IMR-90 (cell line): ENCODE measurements at regions not wholly inside any gene's neighbourhood (a gene's known extent, or its start where the extent isn't known, plus 50 kb on each side); places are given as distances from the start of the nearest gene placed in this dataset.

Source experiments
- ATAC-seq: fragments of 200-7000 bp; cut with Tn5 transposase; 2 replicates; pipeline ENCODE4 v1.9.1; 2020; ENCODE audit warnings: low read depth, mild to moderate bottlenecking, moderate library complexity
- BruUV-seq: library from RNA; stranded (reverse); fragments of 400-500 nt; replicated peaks from 2 replicates; lab custom pipeline; 2021; lab: Mats Ljungman, UMichigan
- CTCF ChIA-PET: fragments of 300-600 bp; formaldehyde crosslinking; extraction: SDS; loops from one replicate; lab custom pipeline; 2021; ENCODE audit warnings: antibody characterized with exemption; lab: Yijun Ruan, JAX
- POLR2A ChIA-PET: fragments of 300-600 bp; sonication (Branson Sonifier 250); formaldehyde crosslinking; loops from one replicate; lab custom pipeline; 2022; ENCODE audit warnings: antibody characterized with exemption; ENCODE audit not compliant: unreplicated experiment; lab: Charles Lee
- DNase-seq: peaks from one replicate; pipeline ENCODE4 v3.0.0; 2013
- H2AFZ ChIP-seq: replicated peaks from 2 replicates; pipeline ENCODE3; 2013; ENCODE audit warnings: low read length, mild to moderate bottlenecking; ENCODE audit not compliant: poor library complexity
- H2AK5ac ChIP-seq: 2 replicates; pipeline ENCODE4 v1.6.1; 2013; ENCODE audit warnings: low read depth, low read length, inconsistent platforms
- H2AK9ac ChIP-seq: replicated peaks from 2 replicates; pipeline ENCODE3; 2013; ENCODE audit warnings: mild to moderate bottlenecking, low read depth, low read length, moderate library complexity; ENCODE audit not compliant: poor library complexity
- H2BK120ac ChIP-seq: 2 replicates; pipeline ENCODE4 v1.6.1; 2013; ENCODE audit warnings: low read depth, low read length, inconsistent platforms
- H2BK15ac ChIP-seq: 3 replicates; pipeline ENCODE4 v1.6.1; 2013; ENCODE audit warnings: low read depth, low read length, inconsistent platforms
- H2BK20ac ChIP-seq: 2 replicates; pipeline ENCODE4 v1.6.1; 2013; ENCODE audit warnings: low read depth, mild to moderate bottlenecking, inconsistent platforms, low read length, moderate library complexity
- H2BK5ac ChIP-seq: 2 replicates; pipeline ENCODE4 v1.6.1; 2013; ENCODE audit warnings: mild to moderate bottlenecking, low read depth, low read length, inconsistent platforms; ENCODE audit not compliant: poor library complexity, severe bottlenecking
- H3K14ac ChIP-seq: replicated peaks from 2 replicates; pipeline ENCODE4 v1.6.1; 2013; ENCODE audit warnings: low read depth, low read length, inconsistent platforms
- H3K18ac ChIP-seq: 2 replicates; pipeline ENCODE4 v1.6.1; 2013; ENCODE audit warnings: low read depth, low read length, control low read depth
- H3K23ac ChIP-seq: 2 replicates; pipeline ENCODE4 v1.6.1; 2013; ENCODE audit warnings: low read depth, low read length, inconsistent platforms
- H3K27ac ChIP-seq: 2 replicates; pipeline ENCODE4 v1.5.1; 2013; ENCODE audit warnings: mild to moderate bottlenecking, control low read depth, low read length; ENCODE audit not compliant: insufficient read depth
- H3K27me3 ChIP-seq: 2 replicates; pipeline ENCODE4 v1.6.1; 2013; ENCODE audit warnings: low read length; ENCODE audit not compliant: control insufficient read depth, insufficient read depth
- H3K36me3 ChIP-seq: 2 replicates; pipeline ENCODE4 v1.6.1; 2013; ENCODE audit warnings: low read length, mixed read lengths; ENCODE audit not compliant: control insufficient read depth, insufficient read depth
- H3K4ac ChIP-seq: 2 replicates; pipeline ENCODE4 v1.6.1; 2013; ENCODE audit warnings: low read depth, low read length, inconsistent platforms
- H3K4me1 ChIP-seq: 2 replicates; pipeline ENCODE4 v1.6.1; 2013; ENCODE audit warnings: low read length, mixed read lengths; ENCODE audit not compliant: control insufficient read depth, insufficient read depth
- H3K4me2 ChIP-seq: 2 replicates; pipeline ENCODE4 v1.6.1; 2013; ENCODE audit warnings: low read depth, mild to moderate bottlenecking, control low read depth, low read length, moderate library complexity
- H3K4me3 ChIP-seq: 2 replicates; pipeline ENCODE4 v1.5.1; 2013; ENCODE audit warnings: low read depth, mild to moderate bottlenecking, control low read depth, low read length, moderate library complexity; ENCODE audit not compliant: insufficient read depth
- H3K56ac ChIP-seq: 2 replicates; pipeline ENCODE4 v1.6.1; 2013; ENCODE audit warnings: low read length, inconsistent platforms; ENCODE audit not compliant: insufficient read depth; ENCODE audit errors: extremely low read depth
- H3K79me1 ChIP-seq, 2 experiments: 2 replicates each; pipeline ENCODE4 v1.6.1; 2013; ENCODE audit warnings: low read length in 2 of 2, inconsistent platforms in 1 of 2, low read depth in 1 of 2
- H3K9ac ChIP-seq: 2 replicates; pipeline ENCODE4 v1.6.1; 2013; ENCODE audit warnings: low read depth, low read length, control low read depth
- H3K9me1 ChIP-seq: 2 replicates; pipeline ENCODE4 v1.6.1; 2013; ENCODE audit warnings: low read length, inconsistent platforms; ENCODE audit not compliant: insufficient read depth
- H3K9me3 ChIP-seq: 2 replicates; pipeline ENCODE4 v1.6.1; 2013; ENCODE audit warnings: low read length; ENCODE audit not compliant: control insufficient read depth, insufficient read depth
- H4K20me1 ChIP-seq: 2 replicates; pipeline ENCODE4 v1.6.1; 2013; ENCODE audit warnings: low read length, inconsistent platforms; ENCODE audit not compliant: insufficient read depth
- H4K5ac ChIP-seq: 2 replicates; pipeline ENCODE4 v1.6.1; 2013; ENCODE audit warnings: mild to moderate bottlenecking, low read depth, low read length, control low read depth
- H4K8ac ChIP-seq, 2 experiments: 2 replicates each; pipeline ENCODE4 v1.6.1; 2013; ENCODE audit warnings: low read depth in 2 of 2, low read length in 2 of 2, control low read depth in 1 of 2, inconsistent platforms in 1 of 2
- H4K91ac ChIP-seq: 2 replicates; pipeline ENCODE4 v1.6.1; 2013; ENCODE audit warnings: low read depth, low read length, inconsistent platforms; ENCODE audit not compliant: insufficient read depth
- CEBPB ChIP-seq: IDR thresholded peaks from 2 replicates; pipeline ENCODE4 v1.6.1; 2012; ENCODE audit warnings: low read depth, low read length, improper control_type of control experiment
- CHD1 ChIP-seq: IDR thresholded peaks from 2 replicates; pipeline ENCODE4 v1.6.1; 2012; ENCODE audit warnings: low read depth, low read length, improper control_type of control experiment
- ELK1 ChIP-seq: fragments of 150-350 bp; IDR thresholded peaks from 2 replicates; pipeline ENCODE4 v1.6.1; 2016; ENCODE audit warnings: low read depth, mild to moderate bottlenecking, low read length, moderate library complexity, borderline replicate concordance
- FOS ChIP-seq: fragments of 150-350 bp; IDR thresholded peaks from 2 replicates; pipeline ENCODE4 v1.6.1; 2016; ENCODE audit warnings: low read depth, low read length
- MAZ ChIP-seq: IDR thresholded peaks from 2 replicates; pipeline ENCODE4 v1.6.1; 2012; ENCODE audit warnings: low read depth, mild to moderate bottlenecking, low read length, improper control_type of control experiment, moderate library complexity, borderline replicate concordance
- MXI1 ChIP-seq: IDR thresholded peaks from 2 replicates; pipeline ENCODE4 v1.6.1; 2012; ENCODE audit warnings: low read depth, mild to moderate bottlenecking, low read length, moderate library complexity, borderline replicate concordance
- POLR2A ChIP-seq: IDR thresholded peaks from 2 replicates; pipeline ENCODE4 v1.6.1; 2012; ENCODE audit warnings: mild to moderate bottlenecking, low read depth, low read length
- RCOR1 ChIP-seq: IDR thresholded peaks from 2 replicates; pipeline ENCODE4 v1.6.1; 2012; ENCODE audit warnings: mild to moderate bottlenecking, low read length, improper control_type of control experiment; ENCODE audit not compliant: insufficient replicate concordance
- WGBS, 2 experiments: methylation state at CpG; one replicate each; pipeline versions ENCODE4 v1.1.5 to v1.1.7; 2013; ENCODE audit warnings: missing lambda C conversion rate in 2 of 2; ENCODE audit not compliant: insufficient read length in 1 of 2; ENCODE audit errors: extremely low coverage in 2 of 2; 5-methylcytosine and 5-hydroxymethylcytosine counted together
- dilution Hi-C: fragments of 300-500 bp; cut with HindIII; formaldehyde crosslinking; loops from one replicate; pipeline ENCODE4 v1.14.3; 2018; ENCODE audit warnings: low sequenced_read_pairs; ENCODE audit not compliant: unreplicated experiment
- in situ Hi-C: fragments of 300-500 bp; cut with MboI; formaldehyde crosslinking; loops from 3 replicates; pipeline ENCODE4 v1.14.3; 2019; ENCODE audit warnings: low sequenced_read_pairs, inconsistent platforms, mixed read lengths
- intact Hi-C: fragments of 100-400 bp; cut with micrococcal nuclease; formaldehyde crosslinking; loops from 2 replicates; pipeline ENCODE4 v1.10.0; 2022
- TF ChIP-seq, protein P1 (sequence below): conservative IDR thresholded peaks from 2 replicates; pipeline ENCODE4 v1.5.1; 2012; ENCODE audit warnings: mild to moderate bottlenecking, low read depth, low read length, improper control_type of control experiment

GRCh38 chr11:26846227-26846626 is 124.4 kb upstream of the SLC5A12 start:
- intact Hi-C loops: no loop called here
- no TSS peak for BruUV-seq

More at GRCh38 chr11:26846227-26846626, 124.4 kb upstream of the SLC5A12 start:
- H3K27ac ChIP-seq: no peak overlapping the region
- no peak overlapping the region for H4K8ac ChIP-seq
- in situ Hi-C loops (no loop called here), dilution Hi-C loops (no loop called here)
- H4K91ac ChIP-seq: no peak overlapping the region
- ChIA-PET POLR2A (no interaction called here), CTCF (no interaction called here)
- no peak overlapping the region for H2BK5ac ChIP-seq
- H2AFZ ChIP-seq: no peak overlapping the region
- no peaks in the 10 kb centered on the region for H3K9me1 ChIP-seq
- WGBS, 2 experiments: no CpG with 5 or more reads among the region's 2 CpGs
- no peaks in the 10 kb centered on the region for H3K36me3 ChIP-seq
- H3K23ac ChIP-seq: no peak overlapping the region
- DNase-seq (no peak), ATAC-seq (no peak)
- H2BK20ac ChIP-seq: no peak overlapping the region
- no peak overlapping the region for H3K14ac ChIP-seq
- no peak overlapping the region for H3K9ac ChIP-seq
- H3K4me3 ChIP-seq: no peak overlapping the region
- TF ChIP-seq CHD1 (no peak), MXI1 (no peak), MAZ (no peak), CEBPB (no peak), RCOR1 (no peak), POLR2A (no peak), ELK1 (no peak), FOS (no peak)
- TF ChIP-seq, protein P1, sequence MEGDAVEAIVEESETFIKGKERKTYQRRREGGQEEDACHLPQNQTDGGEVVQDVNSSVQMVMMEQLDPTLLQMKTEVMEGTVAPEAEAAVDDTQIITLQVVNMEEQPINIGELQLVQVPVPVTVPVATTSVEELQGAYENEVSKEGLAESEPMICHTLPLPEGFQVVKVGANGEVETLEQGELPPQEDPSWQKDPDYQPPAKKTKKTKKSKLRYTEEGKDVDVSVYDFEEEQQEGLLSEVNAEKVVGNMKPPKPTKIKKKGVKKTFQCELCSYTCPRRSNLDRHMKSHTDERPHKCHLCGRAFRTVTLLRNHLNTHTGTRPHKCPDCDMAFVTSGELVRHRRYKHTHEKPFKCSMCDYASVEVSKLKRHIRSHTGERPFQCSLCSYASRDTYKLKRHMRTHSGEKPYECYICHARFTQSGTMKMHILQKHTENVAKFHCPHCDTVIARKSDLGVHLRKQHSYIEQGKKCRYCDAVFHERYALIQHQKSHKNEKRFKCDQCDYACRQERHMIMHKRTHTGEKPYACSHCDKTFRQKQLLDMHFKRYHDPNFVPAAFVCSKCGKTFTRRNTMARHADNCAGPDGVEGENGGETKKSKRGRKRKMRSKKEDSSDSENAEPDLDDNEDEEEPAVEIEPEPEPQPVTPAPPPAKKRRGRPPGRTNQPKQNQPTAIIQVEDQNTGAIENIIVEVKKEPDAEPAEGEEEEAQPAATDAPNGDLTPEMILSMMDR: no peak
- H3K56ac ChIP-seq: no peak overlapping the region
- H4K20me1 ChIP-seq: no peaks in the 10 kb centered on the region
- H3K79me1 ChIP-seq: no peaks in the 10 kb centered on the region
- no peak overlapping the region for H2AK5ac ChIP-seq
- H3K18ac ChIP-seq: no peak overlapping the region
- no peaks in the 10 kb centered on the region for H3K9me3 ChIP-seq
- no peak overlapping the region for H2BK15ac ChIP-seq
- H3K4me2 ChIP-seq: no peak overlapping the region
- H3K4ac ChIP-seq: no peak overlapping the region
- H4K5ac ChIP-seq: no peak overlapping the region
- H3K4me1 ChIP-seq: peaks cover 7% of the 10 kb centered on the region
- no peaks in the 10 kb centered on the region for H3K27me3 ChIP-seq
- H2AK9ac ChIP-seq: no peak overlapping the region
- no peak overlapping the region for H2BK120ac ChIP-seq
